WTC11 (cell line): ENCODE measurements at regions not wholly inside any gene's neighbourhood (a gene's known extent, or its start where the extent isn't known, plus 50 kb on each side); places are given as distances from the start of the nearest gene placed in this dataset.

Experiments used
- CTCF ChIP-seq: fragments of 200-600 bp; IDR thresholded peaks from 2 replicates; pipeline ENCODE4 v1.8.0; 2022; ENCODE audit warnings: antibody characterized with exemption
- NR2C2 ChIP-seq: sonication (generic); formaldehyde crosslinking; IDR thresholded peaks from 2 replicates; pipeline ENCODE4 v1.8.0; 2022; ENCODE audit warnings: mild to moderate bottlenecking, missing genetic modification reagents
- NR3C1 ChIP-seq: sonication (generic); formaldehyde crosslinking; conservative IDR thresholded peaks from 2 replicates; pipeline ENCODE4 v1.8.1; 2023; ENCODE audit warnings: low read depth, mild to moderate bottlenecking, missing genetic modification reagents
- PRRX2 ChIP-seq: fragments of 250-450 bp; sonication (Bioruptor Pico); IDR thresholded peaks from 2 replicates; pipeline ENCODE4 v1.8.0; 2021; ENCODE audit warnings: mild to moderate bottlenecking
- SMAD3 ChIP-seq: sonication (generic); formaldehyde crosslinking; IDR thresholded peaks from 2 replicates; pipeline ENCODE4 v1.8.0; 2022; ENCODE audit warnings: missing genetic modification reagents, mild to moderate bottlenecking, borderline replicate concordance
- TCF7 ChIP-seq: sonication (generic); formaldehyde crosslinking; IDR thresholded peaks from 2 replicates; pipeline ENCODE4 v1.8.0; 2022; ENCODE audit warnings: mild to moderate bottlenecking, low read depth, missing genetic modification reagents, moderate library complexity
- TEAD4 ChIP-seq: sonication (generic); formaldehyde crosslinking; IDR thresholded peaks from 2 replicates; pipeline ENCODE4 v1.8.0; 2022; ENCODE audit warnings: mild to moderate bottlenecking, missing genetic modification reagents
- ZBTB21 ChIP-seq: sonication (generic); formaldehyde crosslinking; IDR thresholded peaks from 2 replicates; pipeline ENCODE4 v1.8.1; 2023; ENCODE audit warnings: mild to moderate bottlenecking, missing genetic modification reagents, borderline replicate concordance
- ZNF219 ChIP-seq: sonication (generic); formaldehyde crosslinking; IDR thresholded peaks from 2 replicates; pipeline ENCODE4 v1.8.0; 2023; ENCODE audit warnings: missing genetic modification reagents, mild to moderate bottlenecking, borderline replicate concordance
- ZNF232 ChIP-seq: sonication (generic); formaldehyde crosslinking; IDR thresholded peaks from 2 replicates; pipeline ENCODE4 v1.8.0; 2022; ENCODE audit warnings: mild to moderate bottlenecking, missing genetic modification reagents
- TF ChIP-seq, protein P1 (sequence below): sonication (generic); formaldehyde crosslinking; IDR thresholded peaks from 2 replicates; pipeline ENCODE4 v1.8.0; 2022; ENCODE audit warnings: mild to moderate bottlenecking, missing genetic modification reagents

GRCh38 chr6:141026504-141026903 is 1106.2 kb upstream of the GJE1 start:
- TF ChIP-seq CTCF (no peak), ZNF232 (CRISPR knock-in tag) (no peak), TEAD4 (CRISPR knock-in tag) (no peak), SMAD3 (no peak), NR2C2 (CRISPR knock-in tag) (no peak), NR3C1 (CRISPR knock-in tag) (no peak), PRRX2 (CRISPR knock-in tag) (no peak), ZNF219 (no peak), ZBTB21 (no peak), TCF7 (no peak)
- TF ChIP-seq, protein P1, sequence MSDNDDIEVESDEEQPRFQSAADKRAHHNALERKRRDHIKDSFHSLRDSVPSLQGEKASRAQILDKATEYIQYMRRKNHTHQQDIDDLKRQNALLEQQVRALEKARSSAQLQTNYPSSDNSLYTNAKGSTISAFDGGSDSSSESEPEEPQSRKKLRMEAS (CRISPR knock-in tag) = no peak
